ENCODE measurements at regions not wholly inside any gene's neighbourhood (a gene's known extent, or its start where the extent isn't known, plus 50 kb on each side); places are given as distances from the start of the nearest gene placed in this dataset.

DNA sequence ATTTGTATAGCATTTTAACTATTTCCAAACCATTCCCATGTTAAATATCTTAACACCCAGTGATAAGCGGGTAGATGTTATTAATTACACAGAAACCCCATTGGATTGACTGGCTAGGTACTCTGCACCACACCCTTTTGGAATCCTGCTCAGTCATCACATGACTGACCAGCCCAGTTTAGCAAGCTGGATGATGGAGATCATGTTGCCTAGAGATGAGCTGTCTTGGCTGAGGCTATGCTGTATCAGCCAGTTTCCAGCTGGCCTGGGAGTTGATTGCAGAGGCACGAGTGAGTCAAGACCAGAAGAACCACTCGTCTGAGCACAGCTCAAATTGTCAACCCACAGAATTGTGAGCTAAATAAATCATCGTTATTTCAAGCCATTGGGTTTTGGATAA lies 124.6 kb downstream of the ZNF621 start:
- Histone ChIP-seq H3K4me1 (no peaks in the 10 kb centered on the region), H3K27ac (replicated peaks in 1 of 4) (no peak overlapping the region), H3K27me3 (no peaks in the 10 kb centered on the region), H3K4me3 (no peak overlapping the region), H3K36me3 (no peaks in the 10 kb centered on the region), H3K9me3 (no peaks in the 10 kb centered on the region)
- intact Hi-C loops (cut with DNase I), result no loop called here
- TF ChIP-seq EP300 (IDR thresholded peaks at IDR 0.05) (no peak), POLR2AphosphoS5 (IDR thresholded peaks at IDR 0.05) (no peak), POLR2A (IDR thresholded peaks at IDR 0.05; ENCODE audit: low read depth) (no peak)
- TF ChIP-seq, protein P1, sequence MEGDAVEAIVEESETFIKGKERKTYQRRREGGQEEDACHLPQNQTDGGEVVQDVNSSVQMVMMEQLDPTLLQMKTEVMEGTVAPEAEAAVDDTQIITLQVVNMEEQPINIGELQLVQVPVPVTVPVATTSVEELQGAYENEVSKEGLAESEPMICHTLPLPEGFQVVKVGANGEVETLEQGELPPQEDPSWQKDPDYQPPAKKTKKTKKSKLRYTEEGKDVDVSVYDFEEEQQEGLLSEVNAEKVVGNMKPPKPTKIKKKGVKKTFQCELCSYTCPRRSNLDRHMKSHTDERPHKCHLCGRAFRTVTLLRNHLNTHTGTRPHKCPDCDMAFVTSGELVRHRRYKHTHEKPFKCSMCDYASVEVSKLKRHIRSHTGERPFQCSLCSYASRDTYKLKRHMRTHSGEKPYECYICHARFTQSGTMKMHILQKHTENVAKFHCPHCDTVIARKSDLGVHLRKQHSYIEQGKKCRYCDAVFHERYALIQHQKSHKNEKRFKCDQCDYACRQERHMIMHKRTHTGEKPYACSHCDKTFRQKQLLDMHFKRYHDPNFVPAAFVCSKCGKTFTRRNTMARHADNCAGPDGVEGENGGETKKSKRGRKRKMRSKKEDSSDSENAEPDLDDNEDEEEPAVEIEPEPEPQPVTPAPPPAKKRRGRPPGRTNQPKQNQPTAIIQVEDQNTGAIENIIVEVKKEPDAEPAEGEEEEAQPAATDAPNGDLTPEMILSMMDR (IDR thresholded peaks at IDR 0.05), result no peak
- peak; percentile 53 for DNase-seq (ENCODE audit: extremely low spot score)
- 91% methylated on average over 4 of the region's 4 CpGs for WGBS

DNA sequence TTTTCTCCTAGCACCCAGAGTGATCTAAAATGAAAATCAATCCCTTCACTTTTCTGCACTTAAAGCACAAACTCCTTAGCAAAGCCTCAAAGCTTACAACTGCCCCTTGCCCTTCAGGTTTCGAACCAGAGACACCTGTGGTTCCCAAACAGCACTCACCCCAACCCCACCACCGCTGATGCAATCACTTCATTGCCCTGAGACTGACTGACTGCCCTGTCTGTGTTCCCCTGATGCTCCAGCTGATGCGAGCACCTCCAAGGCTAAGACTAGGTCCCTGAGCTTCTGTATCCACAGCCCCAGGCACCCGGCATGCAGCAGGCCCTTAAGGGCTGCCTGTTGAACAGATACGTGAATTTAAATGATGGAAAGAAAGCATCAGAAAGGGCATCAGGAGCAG lies 127.3 kb downstream of the ZNF621 start:
- 88% methylated on average over 5 of the region's 5 CpGs for WGBS
- Histone ChIP-seq H3K27me3 (no peaks in the 10 kb centered on the region), H3K36me3 (no peaks in the 10 kb centered on the region), H3K4me3 (no peak overlapping the region), H3K4me1 (no peaks in the 10 kb centered on the region), H3K27ac (replicated peaks in 1 of 4) (no peak overlapping the region), H3K9me3 (no peaks in the 10 kb centered on the region)
- TF ChIP-seq EP300 (IDR thresholded peaks at IDR 0.05) (no peak), POLR2AphosphoS5 (IDR thresholded peaks at IDR 0.05) (no peak), POLR2A (IDR thresholded peaks at IDR 0.05; ENCODE audit: low read depth) (no peak)
- TF ChIP-seq, protein P1 (IDR thresholded peaks at IDR 0.05), result no peak
- DNase-seq (ENCODE audit: extremely low spot score), result peak; percentile 64
- intact Hi-C loops (cut with DNase I), result no loop called here

DNA sequence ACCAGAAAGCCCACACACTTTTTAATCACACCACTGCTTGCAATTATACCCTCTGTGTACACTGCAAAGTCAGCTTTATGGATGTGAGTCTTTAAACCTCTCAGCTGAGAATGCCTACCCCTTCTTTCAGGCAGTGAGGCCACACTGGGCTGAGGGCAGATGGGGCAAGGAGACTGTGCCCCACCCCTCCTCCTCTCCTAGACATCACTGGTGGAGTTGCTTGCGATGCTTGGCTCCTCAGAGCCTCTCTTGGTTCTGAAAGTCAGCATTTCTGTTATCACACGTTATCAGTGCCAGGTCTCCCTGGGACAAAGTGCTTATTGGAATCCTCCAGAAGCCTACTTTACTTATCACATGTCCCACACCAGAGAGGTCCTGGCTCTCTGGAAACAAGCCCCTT lies 128.2 kb downstream of the ZNF621 start:
- no peaks in the 10 kb centered on the region for H3K36me3 ChIP-seq
- H3K27me3 ChIP-seq, result no peaks in the 10 kb centered on the region
- no peaks in the 10 kb centered on the region for H3K9me3 ChIP-seq
- H3K4me1 ChIP-seq, result no peaks in the 10 kb centered on the region
- 87% methylated on average over 2 of the region's 2 CpGs for WGBS
- intact Hi-C loops (cut with DNase I), result no loop called here
- H3K4me3 ChIP-seq, result no peak overlapping the region
- TF ChIP-seq, protein P1 (IDR thresholded peaks at IDR 0.05), result no peak
- TF ChIP-seq POLR2AphosphoS5 (IDR thresholded peaks at IDR 0.05), result no peak
- no peak for TF ChIP-seq POLR2A (IDR thresholded peaks at IDR 0.05; ENCODE audit: low read depth)
- no peak for TF ChIP-seq EP300 (IDR thresholded peaks at IDR 0.05)
- H3K27ac ChIP-seq (replicated peaks in 1 of 4), result no peak overlapping the region
- DNase-seq (ENCODE audit: extremely low spot score), result peak; percentile 31

DNA sequence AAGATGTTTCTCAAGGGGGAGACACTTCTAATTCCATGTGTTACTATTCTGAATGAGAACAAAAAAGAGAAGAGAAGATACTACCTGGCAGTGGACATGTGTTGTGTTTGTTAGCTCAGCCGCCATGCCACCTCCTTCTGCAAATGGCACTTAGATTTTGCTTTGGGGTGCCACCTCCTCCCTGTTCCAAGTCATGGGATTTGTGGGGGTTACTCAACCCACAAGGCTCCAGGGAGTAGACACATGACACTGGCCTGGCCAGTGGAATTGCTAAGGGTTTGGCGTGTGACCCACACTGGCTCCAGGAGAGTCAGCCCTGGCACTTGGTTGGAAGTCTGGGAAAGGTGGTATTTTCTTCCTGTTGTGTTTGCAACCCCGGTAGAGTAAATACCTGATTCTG lies 129.1 kb downstream of the ZNF621 start:
- H3K27me3 ChIP-seq, result no peaks in the 10 kb centered on the region
- no peaks in the 10 kb centered on the region for H3K4me1 ChIP-seq
- DNase-seq (ENCODE audit: extremely low spot score), result peak; percentile 72
- intact Hi-C loops (cut with DNase I), result no loop called here
- H3K9me3 ChIP-seq, result no peaks in the 10 kb centered on the region
- H3K4me3 ChIP-seq, result no peak overlapping the region
- H3K27ac ChIP-seq (replicated peaks in 1 of 4), result no peak overlapping the region
- 92% methylated on average over 3 of the region's 3 CpGs for WGBS
- H3K36me3 ChIP-seq, result no peaks in the 10 kb centered on the region
- TF ChIP-seq POLR2AphosphoS5 (IDR thresholded peaks at IDR 0.05) (no peak), EP300 (IDR thresholded peaks at IDR 0.05) (no peak), POLR2A (IDR thresholded peaks at IDR 0.05; ENCODE audit: low read depth) (no peak)
- TF ChIP-seq, protein P1 (IDR thresholded peaks at IDR 0.05), result no peak

DNA sequence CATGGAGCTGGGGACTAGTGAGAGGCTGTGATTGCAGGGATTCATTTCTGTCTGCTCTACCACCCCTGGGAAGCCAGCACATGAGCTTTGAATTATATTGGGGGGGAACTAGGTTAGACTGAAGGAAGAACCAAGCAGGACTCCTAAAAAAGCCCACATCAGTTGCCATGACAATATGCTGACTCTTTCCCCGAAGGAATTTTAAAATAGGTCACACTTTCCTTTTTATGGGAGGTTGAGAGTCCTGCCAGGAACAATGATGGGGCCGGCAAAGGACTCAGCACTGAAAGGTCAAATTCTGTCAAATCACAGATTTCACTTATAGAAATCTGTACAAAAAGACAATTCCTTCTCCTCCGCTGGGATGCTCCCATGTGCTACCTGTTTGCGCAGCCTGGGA lies 130.8 kb downstream of the ZNF621 start:
- no peaks in the 10 kb centered on the region for H3K36me3 ChIP-seq
- no peak overlapping the region for H3K4me3 ChIP-seq
- H3K9me3 ChIP-seq, result no peaks in the 10 kb centered on the region
- no peak for DNase-seq (ENCODE audit: extremely low spot score)
- H3K4me1 ChIP-seq, result no peaks in the 10 kb centered on the region
- TF ChIP-seq EP300 (IDR thresholded peaks at IDR 0.05) (no peak), POLR2AphosphoS5 (IDR thresholded peaks at IDR 0.05) (no peak), POLR2A (IDR thresholded peaks at IDR 0.05; ENCODE audit: low read depth) (no peak)
- TF ChIP-seq, protein P1 (IDR thresholded peaks at IDR 0.05), result no peak
- intact Hi-C loops (cut with DNase I), result no loop called here
- H3K27me3 ChIP-seq, result no peaks in the 10 kb centered on the region
- H3K27ac ChIP-seq (replicated peaks in 1 of 4), result no peak overlapping the region
- 84% methylated on average over 4 of the region's 4 CpGs for WGBS
